ENCODE measurements at regions not wholly inside any gene's neighbourhood (a gene's known extent, or its start where the extent isn't known, plus 50 kb on each side); places are given as distances from the start of the nearest gene placed in this dataset.
"Not testable (repeated sequence)": the region's sequence is repeated elsewhere in the genome, so short reads cannot be mapped to it uniquely, and the experiment has no call there.

- Mint-ChIP-seq H3K36me3 (ENCODE audit: low read depth, unreplicated experiment) (peaks cover 4% of the 10 kb centered on the region), H3K9me3 (ENCODE audit: unreplicated experiment) (no peaks in the 10 kb centered on the region), H3K4me3 (ENCODE audit: unreplicated experiment) (no peak overlapping the region), H3K4me1 (ENCODE audit: unreplicated experiment) (peaks cover 3% of the 10 kb centered on the region), H3K27ac (ENCODE audit: unreplicated experiment) (no peak overlapping the region), H3K27me3 (ENCODE audit: unreplicated experiment) (no peaks in the 10 kb centered on the region)
- TF ChIP-seq CTCF (IDR thresholded peaks at IDR 0.05; ENCODE audit: unreplicated experiment) = no peak
- no peak for DNase-seq (ENCODE audit: low spot score)
Measured at GRCh38 chr2:34785206-34785785, 1186.2 kb upstream of the FAM98A start.

- peaks cover under 1% of the 10 kb centered on the region for H3K36me3 Mint-ChIP-seq (ENCODE audit: low read depth, unreplicated experiment)
- DNase-seq (ENCODE audit: low spot score) = no peak
- H3K27ac Mint-ChIP-seq (ENCODE audit: unreplicated experiment) = no peak overlapping the region
- H3K4me3 Mint-ChIP-seq (ENCODE audit: unreplicated experiment) = no peak overlapping the region
- no peaks in the 10 kb centered on the region for H3K27me3 Mint-ChIP-seq (ENCODE audit: unreplicated experiment)
- peaks cover 3% of the 10 kb centered on the region for H3K4me1 Mint-ChIP-seq (ENCODE audit: unreplicated experiment)
- no peaks in the 10 kb centered on the region for H3K9me3 Mint-ChIP-seq (ENCODE audit: unreplicated experiment)
- TF ChIP-seq CTCF (IDR thresholded peaks at IDR 0.05; ENCODE audit: unreplicated experiment) = no peak
Measured at GRCh38 chr2:34784701-34785100, 1185.6 kb upstream of the FAM98A start.

- H3K36me3 Mint-ChIP-seq (ENCODE audit: low read depth, unreplicated experiment); DNase-seq (ENCODE audit: low spot score); H3K4me3 Mint-ChIP-seq (ENCODE audit: unreplicated experiment); H3K4me1 Mint-ChIP-seq (ENCODE audit: unreplicated experiment); H3K27me3 Mint-ChIP-seq (ENCODE audit: unreplicated experiment); H3K27ac Mint-ChIP-seq (ENCODE audit: unreplicated experiment); H3K9me3 Mint-ChIP-seq (ENCODE audit: unreplicated experiment): not testable (repeated sequence)
Measured at GRCh38 chr2:34750742-34751141, 1151.6 kb upstream of the FAM98A start.

GRCh38 chr2:34747643-34748042 lies 1148.5 kb upstream of the FAM98A start:
- Mint-ChIP-seq H3K36me3 (ENCODE audit: low read depth, unreplicated experiment) (no peaks in the 10 kb centered on the region), H3K9me3 (ENCODE audit: unreplicated experiment) (no peaks in the 10 kb centered on the region), H3K4me1 (ENCODE audit: unreplicated experiment) (no peaks in the 10 kb centered on the region), H3K4me3 (ENCODE audit: unreplicated experiment) (no peak overlapping the region), H3K27me3 (ENCODE audit: unreplicated experiment) (no peaks in the 10 kb centered on the region), H3K27ac (ENCODE audit: unreplicated experiment) (no peak overlapping the region)
- TF ChIP-seq CTCF (IDR thresholded peaks at IDR 0.05; ENCODE audit: unreplicated experiment) = no peak
- DNase-seq (ENCODE audit: low spot score) = no peak

- Mint-ChIP-seq H3K9me3 (ENCODE audit: unreplicated experiment) (no peaks in the 10 kb centered on the region), H3K4me3 (ENCODE audit: unreplicated experiment) (no peak overlapping the region), H3K27ac (ENCODE audit: unreplicated experiment) (no peak overlapping the region), H3K36me3 (ENCODE audit: low read depth, unreplicated experiment) (no peaks in the 10 kb centered on the region), H3K27me3 (ENCODE audit: unreplicated experiment) (no peaks in the 10 kb centered on the region), H3K4me1 (ENCODE audit: unreplicated experiment) (no peaks in the 10 kb centered on the region)
- peak; percentile 52 for DNase-seq (ENCODE audit: low spot score)
- TF ChIP-seq CTCF (IDR thresholded peaks at IDR 0.05; ENCODE audit: unreplicated experiment) = peak; percentile 60
Measured at GRCh38 chr2:34738691-34739090, 1139.6 kb upstream of the FAM98A start.
